ENCODE measurements at regions not wholly inside any gene's neighbourhood (a gene's known extent, or its start where the extent isn't known, plus 50 kb on each side); places are given as distances from the start of the nearest gene placed in this dataset.
"Not testable (repeated sequence)": the region's sequence is repeated elsewhere in the genome, so short reads cannot be mapped to it uniquely, and the experiment has no call there.

DNA sequence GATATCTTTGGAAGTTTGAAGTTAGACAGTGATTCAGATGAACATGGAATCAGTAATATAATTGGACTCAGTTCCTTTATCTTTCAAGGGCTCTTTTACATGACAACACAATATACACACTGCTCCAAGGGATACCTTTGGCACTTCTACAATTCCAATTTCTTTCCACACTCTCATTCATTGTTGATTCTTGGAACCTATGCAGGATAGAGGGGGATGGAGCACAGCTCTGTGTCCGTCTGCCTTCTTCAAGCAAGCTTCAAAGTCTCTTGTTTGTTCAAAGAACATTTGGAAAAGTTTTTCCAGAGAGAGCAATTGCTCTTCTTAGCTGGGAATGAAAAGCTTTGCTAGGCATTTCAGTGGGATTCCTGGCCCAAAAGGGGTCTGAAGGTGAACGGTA, 276.2 kb upstream of the ZEB2 start:
- DNase-seq: no peak

GRCh38 chr2:144785253-144785652, 265.3 kb upstream of the ZEB2 start:
- no peak for DNase-seq

DNA sequence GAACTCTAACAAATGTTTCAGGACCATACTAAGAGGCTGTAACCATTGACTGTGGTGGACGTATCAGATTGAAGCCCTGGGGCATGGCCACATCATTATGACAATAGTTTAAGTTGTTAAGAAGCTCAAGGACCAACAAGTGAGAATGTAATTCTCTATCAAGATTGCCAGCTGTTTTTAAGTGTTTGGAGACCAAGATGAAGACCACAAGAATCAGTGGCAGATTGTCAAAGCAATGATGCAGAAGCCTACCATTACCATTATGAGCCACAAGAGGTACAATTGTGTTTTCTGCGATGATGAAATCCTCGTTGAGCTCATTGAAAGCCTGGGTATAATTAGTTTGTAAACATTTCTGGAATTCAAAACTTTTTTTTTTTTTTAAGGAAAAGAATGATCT, 261.1 kb upstream of the ZEB2 start:
- DNase-seq: no peak

DNA sequence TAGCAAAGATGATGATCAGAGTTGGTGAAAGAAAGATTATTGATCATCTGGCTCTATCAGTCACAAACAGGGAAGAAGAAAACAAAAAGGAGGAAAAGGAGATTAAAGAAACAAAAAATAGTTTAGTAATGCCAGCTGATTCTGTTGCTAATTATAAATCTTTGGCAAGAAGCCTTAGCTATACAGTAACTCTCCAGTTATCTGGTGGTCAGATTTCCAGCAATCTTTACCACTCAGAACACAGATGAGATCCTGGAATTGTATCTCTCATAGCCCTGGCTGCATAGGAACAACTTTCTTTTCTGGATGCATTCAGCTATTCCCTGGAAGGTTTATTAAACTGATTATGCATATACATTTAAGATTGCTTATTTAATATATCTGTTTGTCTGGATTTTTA, 256.8 kb upstream of the ZEB2 start:
- no peak for DNase-seq

DNA sequence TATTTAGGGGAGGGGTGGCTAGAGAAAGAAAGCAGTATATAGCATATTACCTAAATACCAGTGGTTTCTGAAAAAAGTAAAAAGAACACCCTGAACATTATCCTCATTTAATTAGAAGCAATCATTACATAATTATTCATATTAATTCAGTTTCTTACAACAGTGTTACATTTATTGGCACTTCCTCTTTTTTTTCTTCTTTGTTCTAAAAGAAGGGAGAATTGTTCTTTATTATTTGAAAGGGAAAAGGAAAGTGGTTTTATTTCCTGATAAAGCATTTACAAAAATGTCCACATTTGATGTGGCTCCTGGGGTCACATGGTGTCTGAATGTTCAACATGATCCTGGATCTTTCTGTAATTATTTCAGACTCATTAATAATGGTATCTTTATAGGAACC, 254.9 kb upstream of the ZEB2 start:
- DNase-seq: no peak

DNA sequence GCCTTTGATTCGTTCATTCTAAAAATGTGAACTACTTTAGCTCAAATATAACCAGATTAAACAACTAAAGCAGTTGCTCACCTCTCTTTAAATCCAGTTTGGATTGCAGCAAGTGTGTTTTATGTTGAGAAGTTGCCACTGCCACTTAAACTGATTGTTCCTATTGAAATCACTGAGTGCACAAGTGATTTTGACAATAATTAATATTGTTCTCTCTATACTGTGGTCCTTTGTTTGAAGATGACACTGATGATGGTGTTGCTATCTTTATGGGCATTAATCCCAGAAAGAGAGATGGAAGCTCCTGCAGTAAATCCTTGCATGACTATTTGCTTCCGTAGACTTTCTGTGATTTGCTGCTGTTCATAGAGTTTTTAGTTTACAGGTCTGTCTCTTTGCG, 251.4 kb upstream of the ZEB2 start:
- DNase-seq: no peak

GRCh38 chr2:144770616-144771230, 250.8 kb upstream of the ZEB2 start:
- DNase-seq: no peak

DNA sequence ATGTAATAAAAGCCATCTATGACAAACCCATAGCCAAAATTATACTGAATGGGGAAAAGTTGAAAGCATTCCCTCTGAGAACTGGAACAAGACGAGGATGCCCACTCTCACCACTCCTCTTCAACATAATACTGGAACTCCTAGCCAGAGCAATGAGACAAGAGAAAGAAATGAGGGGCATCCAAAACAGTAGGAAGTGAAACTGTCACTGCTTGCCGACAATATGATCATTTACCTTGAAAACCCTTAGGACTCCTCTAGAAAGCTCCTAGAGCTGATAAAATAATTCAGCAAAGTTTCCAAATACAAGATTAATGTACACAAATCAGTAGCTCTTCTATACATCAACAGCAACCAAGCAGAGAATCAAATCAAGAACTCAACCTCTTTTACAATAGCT, 241.0 kb upstream of the ZEB2 start:
- not testable (repeated sequence) for DNase-seq

DNA sequence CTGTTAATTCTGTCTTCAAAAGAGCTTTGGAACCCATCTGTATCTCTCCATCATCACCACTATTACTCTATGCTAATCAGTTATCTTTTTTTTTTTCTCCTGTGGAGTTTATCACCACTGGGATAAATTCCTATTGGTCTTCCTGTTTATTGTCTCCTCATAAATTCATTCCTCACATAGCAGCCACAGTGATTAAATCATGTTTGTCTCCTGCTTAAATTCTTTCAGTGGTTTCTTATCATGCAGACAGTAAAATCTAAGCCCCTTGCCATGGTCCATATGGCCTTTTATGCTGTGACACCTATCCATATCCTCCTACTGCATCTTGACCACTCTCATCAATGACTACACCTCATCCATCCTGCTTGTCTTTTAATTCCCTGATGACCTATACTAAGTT, 239.8 kb upstream of the ZEB2 start:
- DNase-seq: no peak

DNA sequence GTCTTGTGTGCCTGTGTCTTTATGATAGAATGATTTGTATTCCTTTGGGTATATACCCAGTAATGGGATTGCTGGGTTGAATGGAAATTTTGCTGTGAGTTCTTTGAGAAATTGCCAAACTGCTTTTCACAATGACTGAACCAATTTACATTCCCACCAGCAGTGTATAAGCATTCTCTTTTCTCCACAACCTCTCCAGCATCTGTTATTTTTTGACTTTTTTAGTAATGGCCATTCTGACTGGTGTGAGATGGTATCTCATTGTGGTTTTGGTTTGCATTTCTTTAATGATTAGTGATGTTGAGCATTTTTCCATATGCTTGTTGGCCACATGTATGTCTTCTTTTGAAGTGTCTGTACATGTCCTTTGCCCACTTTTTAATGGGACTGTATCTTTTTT, 238.3 kb upstream of the ZEB2 start:
- not testable (repeated sequence) for DNase-seq

DNA sequence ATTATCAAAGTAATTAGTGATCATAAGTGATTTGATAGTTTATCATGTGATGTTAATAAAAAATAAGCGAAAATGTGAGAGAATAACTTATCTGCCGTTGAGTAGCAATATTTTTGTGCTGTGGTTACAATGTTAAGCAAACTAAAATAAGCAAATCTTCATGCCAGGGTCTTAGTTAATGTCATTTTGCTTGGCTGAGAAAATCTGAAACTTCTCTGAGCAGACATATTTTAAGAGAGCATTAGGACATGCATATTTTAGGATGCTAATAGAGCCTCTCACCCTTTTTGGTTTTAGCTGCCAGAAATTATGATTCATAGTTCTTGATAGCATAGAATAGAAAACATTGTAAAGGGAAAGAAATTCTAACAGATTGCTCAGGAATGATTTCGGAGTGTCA, 233.5 kb upstream of the ZEB2 start:
- DNase-seq: no peak

GRCh38 chr2:144751142-144751905, 231.4 kb upstream of the ZEB2 start:
- no peak for DNase-seq

DNA sequence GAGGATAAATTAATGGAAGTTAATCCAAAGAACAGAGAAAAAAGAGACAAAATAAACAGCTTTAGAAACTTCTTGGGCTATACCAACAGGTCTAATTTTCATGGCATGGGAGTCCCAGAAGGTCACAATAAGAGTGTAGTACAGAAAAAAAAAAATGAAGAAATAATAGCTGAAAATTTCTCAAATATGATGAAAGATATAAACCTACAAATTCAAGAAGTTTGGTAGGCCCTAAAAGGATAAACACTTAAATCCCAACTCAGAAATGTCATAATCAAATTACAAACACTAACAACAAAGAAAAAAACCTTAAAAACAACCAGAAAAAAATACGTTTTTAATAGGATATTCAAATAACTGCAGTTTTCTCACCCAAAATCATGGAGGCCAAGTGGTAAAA, 229.3 kb upstream of the ZEB2 start:
- no peak for DNase-seq

DNA sequence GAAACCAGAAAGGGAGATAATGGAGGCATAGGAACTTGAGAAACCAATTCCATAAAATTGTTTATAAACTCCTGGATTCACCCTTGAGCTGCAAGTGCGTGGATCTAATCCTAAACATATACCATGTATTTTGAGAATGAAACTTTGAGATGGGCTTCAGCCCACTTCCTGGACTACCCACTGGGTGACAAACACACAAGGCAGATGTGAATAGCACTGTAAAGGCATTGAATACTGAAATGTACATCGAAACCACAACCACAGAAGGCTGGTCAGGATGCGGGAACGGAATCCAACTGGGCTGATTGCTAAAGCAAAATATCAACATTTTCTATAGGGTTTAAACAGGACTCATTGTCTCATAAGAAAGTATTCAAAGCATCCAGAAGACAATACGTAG, 228.5 kb upstream of the ZEB2 start:
- no peak for DNase-seq

GRCh38 chr2:144747571-144747970, 227.7 kb upstream of the ZEB2 start:
- DNase-seq: no peak

DNA sequence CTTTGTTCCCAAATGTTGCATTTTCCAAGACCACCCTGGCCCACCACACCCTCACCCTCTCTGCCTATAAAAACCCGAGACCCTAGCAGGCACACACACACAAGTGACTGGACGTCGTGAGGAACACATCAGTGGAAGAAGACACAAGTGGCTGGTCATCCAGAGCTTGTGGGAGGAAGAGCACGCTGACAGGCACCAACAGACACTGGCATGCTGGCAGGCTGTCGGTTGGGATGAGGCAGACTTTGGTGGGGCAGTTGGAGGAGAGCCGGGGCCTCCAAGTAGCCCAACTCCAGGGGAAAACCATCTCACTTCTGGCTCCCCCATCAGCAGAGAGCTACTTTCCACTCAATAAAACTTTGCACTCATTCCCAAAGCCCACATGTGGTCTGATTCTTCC, 225.5 kb upstream of the ZEB2 start:
- no peak for DNase-seq

DNA sequence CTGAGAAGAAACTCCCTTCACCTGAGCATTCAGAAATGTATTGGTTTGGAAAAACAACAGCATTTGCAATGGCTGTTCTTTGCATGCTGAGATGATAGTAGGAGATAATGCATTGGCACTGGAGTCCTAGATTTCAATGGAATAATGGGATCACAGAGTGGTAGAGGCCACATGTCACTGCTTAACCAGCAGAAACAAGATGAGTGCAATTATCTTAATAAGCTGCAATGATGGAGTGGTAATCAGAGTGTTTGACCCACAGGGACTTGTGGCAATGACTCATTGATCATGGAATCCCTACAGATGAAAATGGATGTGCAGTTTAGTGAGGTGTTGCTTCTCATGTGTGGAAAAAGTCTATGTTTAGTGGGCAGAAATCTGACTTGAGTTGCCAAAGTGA, 218.8 kb upstream of the ZEB2 start:
- DNase-seq: no peak

DNA sequence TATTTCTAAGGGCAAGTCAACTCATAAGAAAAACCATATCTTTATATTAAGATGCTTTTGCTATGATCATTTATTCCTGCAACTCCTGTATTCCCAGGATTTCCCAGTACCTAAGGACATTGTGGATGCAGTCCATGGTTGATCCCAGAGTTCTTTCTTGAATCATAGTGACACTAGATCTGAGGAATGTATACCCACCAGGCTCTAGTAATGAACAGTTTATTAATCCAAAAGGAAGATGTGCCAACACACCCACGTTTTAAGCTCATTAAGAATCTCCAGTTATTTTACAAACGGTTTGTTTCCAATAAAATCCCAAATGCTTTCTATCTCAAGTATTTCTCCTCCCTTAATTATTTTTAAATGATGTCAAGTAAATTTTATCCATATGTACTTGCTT, 210.8 kb upstream of the ZEB2 start:
- DNase-seq: no peak

DNA sequence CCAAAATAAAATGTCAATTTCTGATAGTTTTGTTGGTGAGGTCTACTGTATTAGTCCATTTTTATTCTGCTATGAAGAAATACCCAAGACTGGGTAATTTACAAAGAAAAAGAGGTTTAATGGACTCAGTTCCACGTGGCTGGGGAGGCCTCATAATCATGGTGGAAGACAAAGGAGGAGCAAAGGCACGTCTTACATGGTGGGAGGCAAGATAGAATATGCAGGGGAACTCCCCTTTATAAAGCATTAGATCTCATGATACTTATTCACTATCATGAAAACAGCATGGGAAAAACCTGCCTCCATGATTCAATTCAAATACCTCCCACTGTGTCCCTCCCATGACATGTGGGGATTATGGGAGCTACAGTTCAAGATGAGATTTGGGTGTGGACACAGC, 204.5 kb upstream of the ZEB2 start:
- not testable (repeated sequence) for DNase-seq

DNA sequence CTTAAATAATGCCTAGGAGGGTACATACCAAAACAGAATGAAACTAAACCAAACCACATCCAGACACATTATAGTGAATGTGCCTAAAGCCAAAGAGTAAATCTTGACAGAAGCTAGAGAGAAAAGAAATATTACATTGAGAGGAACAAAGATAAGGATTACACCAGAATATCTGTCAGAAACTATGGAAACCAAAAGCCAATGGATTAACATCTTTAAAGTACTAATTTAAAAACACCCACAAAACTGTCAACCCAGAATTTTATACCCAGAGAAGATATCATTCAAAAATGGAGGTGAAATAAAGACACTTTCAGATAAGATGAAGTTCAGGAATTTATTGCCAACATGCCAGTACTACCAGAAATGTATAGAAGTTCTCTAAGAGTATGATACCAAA, 198.5 kb upstream of the ZEB2 start:
- no peak for DNase-seq

DNA sequence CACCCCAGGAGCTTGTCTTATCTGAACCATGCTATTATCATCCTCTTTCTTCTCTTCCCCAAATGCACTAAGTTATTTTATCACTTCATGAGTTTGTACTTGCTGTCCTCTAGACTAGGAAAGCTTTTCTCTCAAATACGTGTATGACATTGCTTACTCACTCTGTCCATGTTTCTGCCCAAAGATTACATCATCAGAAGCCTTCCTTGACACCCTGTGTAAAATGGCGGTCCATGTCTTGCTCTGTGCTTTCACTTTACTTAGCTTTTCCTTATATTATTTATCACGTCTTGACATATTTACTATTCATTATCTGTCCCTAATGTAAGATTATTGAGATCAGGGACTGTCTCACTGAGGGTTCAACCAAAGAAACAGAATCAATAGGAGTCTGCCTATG, 196.1 kb upstream of the ZEB2 start:
- DNase-seq: no peak

DNA sequence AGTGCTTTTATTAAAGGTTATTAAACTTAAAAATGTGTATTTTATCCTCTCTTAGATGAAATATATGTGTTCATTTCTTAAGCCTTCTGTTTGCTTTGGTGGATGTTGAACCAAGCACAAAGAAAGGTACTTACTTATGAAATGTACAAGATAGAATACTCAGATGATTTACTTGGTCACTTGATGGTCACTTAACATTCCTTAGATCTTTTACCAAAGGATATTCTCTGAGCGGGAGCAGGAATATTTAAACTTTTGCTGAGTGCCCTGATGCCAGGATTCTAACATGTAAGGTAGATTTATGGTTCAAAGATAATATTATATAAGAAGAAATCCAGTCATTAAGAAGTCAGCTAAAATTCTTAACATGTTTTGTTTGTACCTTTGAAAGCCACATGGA, 193.5 kb upstream of the ZEB2 start:
- no peak for DNase-seq

- DNase-seq: no peak
Measured at GRCh38 chr2:144712550-144712940, 192.6 kb upstream of the ZEB2 start.

GRCh38 chr2:144711630-144712549, 192.0 kb upstream of the ZEB2 start:
- no peak for DNase-seq

Measured in GOT3 (cell line).